CD4-positive, alpha-beta T cell treated with Interleukin-2 at 100 ng/mL for 4 hours (primary cell): ENCODE measurements at regions not wholly inside any gene's neighbourhood (a gene's known extent, or its start where the extent isn't known, plus 50 kb on each side); places are given as distances from the start of the nearest gene placed in this dataset.
"Not testable (repeated sequence)": the region's sequence is repeated elsewhere in the genome, so short reads cannot be mapped to it uniquely, and the experiment has no call there.

Experiments
- DNase-seq: peaks from one replicate; pipeline ENCODE4 v3.0.0-alpha.2; 2020; ENCODE audit warnings: low spot score

DNA sequence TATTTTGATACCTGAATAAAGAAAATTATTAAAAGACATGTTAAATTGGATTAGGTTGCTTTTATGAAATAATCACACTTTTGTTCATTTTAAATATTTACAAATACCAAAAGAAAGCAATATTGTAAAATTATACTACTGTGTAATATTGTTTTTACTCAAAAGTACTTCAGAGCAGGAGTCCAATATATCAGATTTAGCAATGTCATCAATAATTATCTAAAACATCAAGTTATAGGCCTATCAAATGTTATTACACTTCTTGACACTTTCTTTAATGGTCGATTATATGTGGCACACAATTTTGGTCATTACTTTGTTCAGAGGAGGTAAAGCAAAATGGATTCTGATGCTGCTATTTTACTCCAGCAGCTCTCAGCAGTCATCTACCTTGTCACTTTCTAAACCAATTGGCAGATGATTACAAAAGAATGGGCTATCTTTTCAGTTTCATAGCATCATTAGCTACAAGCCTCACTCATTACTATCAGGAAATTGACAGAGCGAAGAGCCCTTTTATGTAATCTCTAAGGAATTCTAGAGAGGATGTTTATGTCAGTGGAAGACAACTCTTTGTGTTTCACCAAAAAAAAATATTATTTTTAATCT is 318.6 kb downstream of the PLOD2 start:
- no peak for DNase-seq

DNA sequence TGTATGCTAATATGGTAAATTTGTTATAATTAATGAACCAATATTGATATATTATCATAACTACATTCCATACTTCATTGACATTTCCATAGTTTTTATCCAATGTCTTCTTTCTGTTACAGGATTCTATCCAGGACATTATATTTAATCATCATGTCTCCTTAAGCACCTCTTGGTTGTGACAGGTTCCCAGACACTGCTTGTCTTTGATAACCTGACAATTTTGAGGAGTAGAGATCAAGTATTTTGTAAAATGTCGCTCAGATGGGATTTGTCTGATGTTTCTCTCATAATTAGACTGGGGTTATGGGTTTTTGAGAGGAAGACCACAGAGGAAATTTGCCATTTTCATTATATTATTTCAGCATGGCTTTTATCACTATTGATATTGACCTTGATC is 317.4 kb downstream of the PLOD2 start:
- DNase-seq: no peak

DNA sequence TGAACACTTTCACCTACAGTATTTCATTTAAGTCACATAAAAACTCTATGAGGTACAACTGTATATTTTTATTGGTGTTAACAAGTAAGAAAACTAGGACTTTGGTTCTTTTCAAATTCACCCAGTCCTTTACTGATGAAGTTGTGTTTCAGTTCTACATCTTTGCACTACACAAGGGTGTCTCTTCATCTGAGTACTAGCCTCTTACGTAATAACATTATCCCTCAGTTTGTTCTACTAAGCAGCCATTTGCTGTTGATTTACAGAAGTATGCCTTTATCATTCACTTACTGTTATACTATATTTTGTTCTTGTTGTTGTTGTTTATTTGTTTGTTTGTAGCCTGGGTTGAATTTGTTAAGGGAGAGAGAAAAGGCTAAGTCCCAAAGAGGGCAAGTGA is 311.9 kb downstream of the PLOD2 start:
- DNase-seq: no peak

DNA sequence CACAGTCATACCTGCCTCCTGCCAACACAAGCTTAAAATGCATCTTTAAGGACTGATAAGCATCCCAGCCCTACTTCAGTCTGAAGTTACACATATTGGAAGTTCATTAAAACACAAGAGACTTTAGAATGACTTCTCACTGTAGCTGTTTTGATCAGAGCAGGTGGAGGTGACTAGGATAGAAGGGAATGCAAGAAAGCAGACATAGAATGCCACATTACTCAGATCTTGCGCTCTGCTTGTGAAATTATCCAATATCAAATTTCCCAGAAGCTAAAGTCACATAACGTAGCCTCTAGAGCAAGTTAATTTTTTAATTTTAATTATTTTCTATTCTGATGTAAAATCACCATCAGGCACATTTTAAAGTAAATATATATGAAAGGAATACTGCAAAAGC is 306.5 kb downstream of the PLOD2 start:
- no peak for DNase-seq

DNA sequence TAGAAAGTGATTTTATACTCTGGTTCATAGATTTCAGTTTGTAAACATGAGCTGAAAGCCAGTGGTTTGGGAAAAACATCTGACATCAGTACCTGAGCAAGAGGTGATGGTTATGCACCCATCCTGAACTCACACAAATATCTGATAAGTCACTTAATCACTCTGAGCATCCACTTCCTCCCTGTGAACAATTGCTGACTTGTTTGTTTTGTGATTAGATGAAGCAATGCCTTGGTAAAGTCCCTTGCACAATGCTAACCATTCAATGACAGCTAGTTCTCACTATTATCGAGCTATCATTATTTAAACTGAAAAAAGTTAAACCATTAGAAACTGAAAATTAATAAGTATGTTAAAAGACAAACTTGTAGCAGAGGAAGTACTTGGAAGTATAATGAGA is 303.0 kb downstream of the PLOD2 start:
- DNase-seq: no peak

DNA sequence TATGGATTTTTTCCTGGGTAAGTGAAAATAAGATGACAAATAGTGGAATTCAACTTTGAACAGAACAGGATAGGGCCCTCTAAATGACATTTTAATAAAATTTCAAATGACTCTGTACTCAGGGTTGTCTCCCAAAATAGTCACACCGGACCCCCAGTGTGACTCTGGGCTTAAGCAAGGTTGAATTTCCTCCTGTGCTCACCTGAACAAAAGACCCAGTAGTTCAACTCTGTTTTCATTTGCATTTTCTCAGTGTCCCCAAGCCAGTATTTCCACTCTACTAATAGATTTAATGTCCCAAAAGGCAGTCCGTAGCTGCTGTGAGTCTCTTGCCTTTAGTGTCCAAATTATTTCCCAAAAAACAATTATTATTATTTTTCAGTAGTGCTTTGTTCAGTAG is 296.6 kb downstream of the PLOD2 start:
- no peak for DNase-seq

DNA sequence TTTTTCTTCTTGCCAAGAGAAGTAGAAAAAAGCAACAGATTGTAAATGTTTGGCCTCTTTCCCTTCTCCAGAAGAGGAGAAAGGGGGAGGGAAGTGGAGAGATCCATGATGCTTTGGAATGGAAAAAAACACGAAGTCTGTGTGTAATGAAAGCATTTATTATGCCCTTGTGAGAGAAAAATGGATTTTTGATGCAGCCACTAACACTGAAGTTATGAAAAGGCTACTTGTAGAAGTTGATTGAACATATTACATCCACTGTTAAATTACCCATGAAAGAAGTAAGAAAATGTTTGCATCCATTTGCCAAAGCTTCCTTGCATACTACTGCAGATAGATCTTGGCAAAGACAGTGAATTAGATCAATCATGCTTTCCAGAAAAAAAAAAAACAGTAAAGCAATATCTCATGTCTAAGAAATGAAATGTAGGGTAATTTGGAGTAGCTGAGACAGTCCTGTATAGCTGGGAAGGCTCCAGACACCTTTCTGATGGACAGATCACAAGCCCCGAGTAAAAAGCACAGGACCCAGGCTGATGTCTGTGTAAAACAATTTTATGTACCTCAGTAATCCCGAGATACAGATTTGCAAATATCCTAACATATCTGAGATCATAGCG is 295.5 kb downstream of the PLOD2 start:
- DNase-seq: no peak

DNA sequence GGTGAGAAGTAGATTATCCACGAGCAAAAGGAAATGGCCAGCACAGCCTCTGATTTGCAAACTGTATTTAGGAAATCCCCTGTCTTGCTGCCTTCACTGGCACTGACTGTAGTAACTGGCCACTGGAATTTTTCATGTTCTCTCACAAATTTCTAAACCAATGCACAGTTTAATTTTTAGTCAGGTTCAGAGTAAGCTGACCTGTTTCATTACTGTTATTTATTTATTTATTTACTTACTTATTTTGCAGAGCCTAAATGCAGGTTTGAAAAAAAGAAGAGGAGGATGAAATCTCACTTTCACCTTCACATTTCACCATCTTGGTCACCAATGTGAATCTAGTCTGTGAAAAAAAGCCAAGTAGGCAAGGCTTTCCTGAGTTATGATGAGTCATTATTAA is 291.0 kb downstream of the PLOD2 start:
- no peak for DNase-seq

DNA sequence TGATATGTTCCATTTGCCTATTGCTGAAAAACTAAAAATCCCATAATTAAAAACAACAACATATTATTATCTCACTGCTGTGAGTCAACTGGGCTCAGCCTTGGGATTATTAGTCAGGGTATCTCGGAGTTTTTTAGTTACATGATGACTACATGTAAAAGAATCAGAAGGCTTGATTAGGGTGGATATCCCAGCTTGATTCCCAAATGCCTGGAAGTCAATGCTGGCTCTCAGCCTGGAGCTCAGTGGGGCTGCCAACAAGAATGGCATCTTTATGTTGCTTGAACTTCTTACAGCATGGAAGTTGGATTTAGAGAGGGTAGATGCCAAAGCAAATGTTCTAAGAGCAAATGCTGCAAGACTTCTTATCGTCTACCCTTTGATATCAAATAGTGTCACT is 278.5 kb downstream of the PLOD2 start:
- DNase-seq: no peak

DNA sequence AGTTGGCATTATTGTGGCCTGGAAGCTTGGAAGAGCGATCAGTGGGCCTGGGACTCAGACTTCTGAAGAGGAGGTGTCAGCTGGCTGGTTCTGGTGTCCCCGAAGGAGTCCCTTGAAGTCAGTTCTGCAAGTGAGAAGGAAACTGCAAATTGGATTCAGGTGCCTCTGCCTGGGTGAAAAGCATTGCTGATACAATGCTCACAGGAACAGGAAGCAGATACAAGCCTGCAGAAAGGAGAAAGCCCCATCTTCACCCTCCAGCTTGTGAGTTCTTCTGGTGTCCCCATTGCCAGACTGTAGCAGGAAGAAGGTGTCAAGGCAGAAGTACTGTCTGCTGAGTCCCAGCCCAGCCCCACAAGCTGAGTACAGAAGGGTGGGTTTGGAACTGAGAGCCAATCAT is 271.3 kb downstream of the PLOD2 start:
- DNase-seq: no peak

DNA sequence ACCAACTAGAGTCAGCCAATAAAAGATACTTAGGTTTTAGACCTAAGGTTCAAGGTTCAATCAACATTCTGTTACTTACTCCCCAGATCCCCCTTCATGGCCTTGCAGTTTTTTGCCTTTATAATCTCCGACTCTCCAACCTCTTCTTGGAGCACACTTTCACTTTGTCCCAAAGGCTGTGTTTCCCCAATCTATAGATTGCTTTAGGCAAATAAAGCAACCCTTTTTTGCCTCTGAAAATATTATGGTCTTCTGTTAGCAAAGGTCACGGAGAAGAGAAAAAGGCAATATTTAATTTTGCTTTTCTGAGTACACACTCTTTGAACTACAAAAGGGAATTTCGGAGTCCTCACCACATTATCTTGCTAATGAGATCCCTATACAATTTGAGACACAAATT is 268.1 kb downstream of the PLOD2 start:
- DNase-seq: no peak

DNA sequence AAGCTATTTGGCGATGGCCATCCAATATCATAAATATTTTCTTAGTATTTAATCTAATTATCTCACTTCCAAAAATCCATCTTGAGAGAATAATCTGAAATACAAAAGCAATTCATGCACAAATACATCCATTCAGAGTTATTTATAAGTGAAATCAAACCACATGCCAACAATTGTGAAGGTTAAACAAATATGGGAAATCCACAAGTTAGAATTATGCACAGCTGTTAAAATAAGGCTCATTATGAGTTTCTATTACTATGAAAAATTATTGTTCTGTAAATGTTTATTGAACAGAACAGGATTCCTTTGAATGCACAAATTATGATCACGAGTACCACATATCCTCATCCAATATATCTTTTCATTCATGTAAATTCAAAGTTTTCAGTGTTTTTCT is 267.7 kb downstream of the PLOD2 start:
- no peak for DNase-seq

DNA sequence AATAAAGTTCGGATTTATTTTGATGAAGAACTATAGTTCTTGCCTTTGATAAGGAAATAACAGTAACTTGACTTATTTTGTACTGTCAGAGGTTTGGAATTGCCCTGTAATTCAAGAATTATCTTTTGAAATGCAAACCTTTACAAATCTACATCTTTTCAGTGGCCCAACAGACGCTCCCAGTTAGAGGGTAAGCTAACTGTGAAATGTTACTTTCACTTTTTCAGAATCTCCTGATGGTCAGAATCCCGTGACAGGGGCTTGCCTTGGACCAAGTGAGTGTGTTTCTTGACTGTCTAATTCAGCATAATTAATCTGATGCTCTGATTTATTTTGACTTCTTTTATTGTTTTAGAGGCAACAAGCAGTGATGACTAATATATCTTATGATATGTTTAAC is 262.5 kb downstream of the PLOD2 start:
- no peak for DNase-seq

DNA sequence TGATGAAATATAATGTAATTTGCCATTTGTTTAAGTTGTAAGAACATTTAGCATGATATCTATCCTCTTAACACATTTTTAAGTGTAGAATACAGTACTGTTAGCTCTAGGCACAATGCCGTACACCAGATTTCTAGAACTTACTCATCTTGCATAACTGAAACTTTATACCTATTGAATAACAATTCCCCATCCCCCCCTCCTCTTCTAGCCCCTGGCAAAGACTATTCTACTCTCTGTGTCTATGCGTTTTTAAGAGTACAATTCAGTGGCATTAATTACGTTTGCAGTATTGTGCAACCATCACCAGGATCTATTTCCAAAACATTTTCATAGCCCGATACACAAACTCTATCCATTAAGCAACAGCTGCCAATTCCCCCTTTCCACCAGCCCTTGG is 261.7 kb downstream of the PLOD2 start:
- DNase-seq: no peak

DNA sequence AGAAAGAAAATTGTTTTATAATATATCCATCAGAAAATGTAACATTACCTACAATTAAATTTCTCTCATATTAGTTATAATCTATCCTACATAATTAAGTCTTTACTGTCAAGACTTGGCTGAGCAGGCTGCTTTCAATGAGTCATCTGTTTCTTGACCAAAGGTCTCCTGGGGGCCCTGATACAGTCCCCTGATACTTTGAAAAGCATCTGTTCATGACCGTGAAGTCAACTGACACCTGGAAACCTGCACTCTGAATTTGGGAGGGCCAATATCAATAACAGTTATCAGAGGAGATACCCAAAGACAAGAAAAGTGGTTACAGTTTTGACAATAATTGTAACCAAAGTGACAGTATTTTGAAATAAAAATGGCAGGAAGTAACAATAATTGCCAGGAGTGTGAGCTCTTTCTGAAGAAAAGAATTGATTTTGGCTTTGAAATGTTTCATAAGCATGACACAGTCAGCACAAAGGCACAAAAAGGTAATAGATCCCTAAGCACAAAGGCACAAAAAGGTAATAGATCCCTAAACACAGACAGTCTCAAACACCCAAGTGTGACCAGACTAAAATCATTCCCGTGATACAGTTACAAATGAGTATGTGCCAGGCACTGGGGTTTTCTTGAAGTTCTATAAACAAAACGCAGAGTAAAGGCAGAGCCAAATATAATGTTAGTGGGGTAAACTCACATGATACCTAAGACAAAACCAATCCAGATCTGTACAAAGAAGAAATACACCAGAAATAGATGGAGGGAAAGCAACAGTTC is 260.7 kb downstream of the PLOD2 start:
- no peak for DNase-seq

DNA sequence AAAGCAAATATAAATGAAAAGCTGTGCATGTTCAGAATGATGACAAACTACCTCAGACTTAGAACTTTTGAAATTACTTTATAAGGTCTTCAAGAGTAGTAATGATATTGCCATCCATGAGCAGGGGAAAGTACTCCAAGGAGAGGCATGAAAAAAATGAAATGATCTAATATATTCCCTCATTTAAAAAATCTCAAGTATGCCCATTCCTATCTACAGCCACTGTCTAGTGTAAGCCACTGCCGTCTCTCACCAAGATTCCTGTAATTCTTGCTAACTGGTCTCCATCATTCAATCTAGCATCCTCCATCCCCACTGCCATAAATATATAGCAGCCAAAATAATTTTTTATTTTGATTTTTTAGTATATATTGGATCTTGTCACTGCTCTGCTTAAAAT is 258.8 kb downstream of the PLOD2 start:
- no peak for DNase-seq

DNA sequence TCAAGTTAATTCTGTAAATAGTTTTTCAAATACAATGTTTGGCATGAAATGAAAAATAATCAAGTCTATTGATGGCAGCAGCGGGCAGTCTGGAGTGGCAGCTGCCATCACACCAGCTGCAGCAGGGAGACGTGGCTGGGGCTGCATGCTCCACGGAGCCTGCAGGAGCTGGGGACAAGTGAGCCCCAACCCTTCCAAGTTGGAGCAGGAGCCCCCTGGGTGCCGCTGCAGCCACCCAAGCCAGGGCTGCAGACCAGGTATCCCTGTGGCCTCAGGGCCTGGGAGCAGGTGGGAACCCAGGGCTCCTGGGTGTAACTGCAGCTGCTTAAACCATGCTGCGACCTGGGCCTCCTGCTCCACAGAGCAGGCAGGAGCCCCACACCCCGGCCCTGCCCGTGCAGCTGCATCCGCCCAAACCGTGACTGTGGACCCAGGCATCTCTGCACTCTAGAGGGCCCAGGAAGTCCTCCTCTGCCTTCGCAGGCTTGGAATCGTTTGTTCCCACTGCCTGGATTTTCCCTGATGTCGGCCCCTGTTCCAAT is 257.4 kb downstream of the PLOD2 start:
- DNase-seq: no peak

DNA sequence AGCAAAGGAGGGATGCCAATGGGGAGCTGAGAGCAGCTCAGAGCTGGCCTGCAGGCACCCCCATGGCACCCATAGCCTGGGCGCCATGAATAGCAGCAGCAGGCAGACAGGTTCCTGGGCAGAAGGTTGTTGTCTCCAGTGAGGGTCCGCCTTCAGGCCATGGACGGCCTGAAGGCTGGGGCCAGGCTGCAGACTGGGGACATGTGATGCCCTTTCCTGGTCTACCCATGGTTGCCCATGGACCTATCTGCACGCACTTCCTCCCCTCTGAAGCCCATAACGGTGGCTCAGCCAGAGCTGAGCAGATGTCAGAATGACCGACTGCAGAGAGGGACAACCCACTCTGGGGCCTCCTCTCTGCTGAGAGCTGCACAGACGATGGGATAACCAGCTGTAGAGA is 256.8 kb downstream of the PLOD2 start:
- no peak for DNase-seq

DNA sequence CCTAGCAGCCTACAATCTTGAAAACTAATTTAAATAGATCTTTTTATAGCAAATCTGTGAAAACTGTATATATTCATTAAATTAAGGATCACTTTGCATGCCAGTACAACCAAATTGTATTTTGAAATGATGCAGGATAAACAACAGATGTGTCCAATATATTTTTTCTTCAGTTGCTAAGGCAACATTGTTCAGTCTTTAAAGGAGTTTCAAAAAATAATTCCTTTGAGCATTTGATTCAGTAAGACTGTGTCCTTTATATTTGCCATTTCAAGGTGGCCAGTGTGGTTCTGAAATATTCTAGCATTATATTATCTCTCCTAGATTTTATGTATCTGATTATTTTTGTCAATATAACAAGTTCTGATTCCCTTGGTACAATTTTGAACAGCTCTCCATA is 254.7 kb downstream of the PLOD2 start:
- no peak for DNase-seq

DNA sequence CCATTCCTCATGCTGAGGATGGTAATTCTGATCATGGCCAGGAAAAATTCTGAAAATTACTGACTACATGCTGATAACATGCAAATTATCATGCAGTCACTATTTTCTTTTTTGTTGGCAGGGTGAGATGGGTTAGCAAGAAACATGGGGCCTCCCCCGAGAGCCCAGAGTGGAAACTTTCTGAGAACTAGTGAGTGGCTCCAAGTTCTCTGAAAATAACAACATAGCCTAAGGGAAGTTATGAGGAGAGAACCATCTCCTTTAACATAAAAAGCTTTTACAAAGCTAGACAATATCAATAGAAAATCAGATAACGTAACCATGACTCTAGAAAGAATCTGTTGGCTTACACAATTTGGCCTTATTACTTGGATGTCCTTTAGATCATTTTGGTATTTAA is 254.2 kb downstream of the PLOD2 start:
- DNase-seq: no peak

DNA sequence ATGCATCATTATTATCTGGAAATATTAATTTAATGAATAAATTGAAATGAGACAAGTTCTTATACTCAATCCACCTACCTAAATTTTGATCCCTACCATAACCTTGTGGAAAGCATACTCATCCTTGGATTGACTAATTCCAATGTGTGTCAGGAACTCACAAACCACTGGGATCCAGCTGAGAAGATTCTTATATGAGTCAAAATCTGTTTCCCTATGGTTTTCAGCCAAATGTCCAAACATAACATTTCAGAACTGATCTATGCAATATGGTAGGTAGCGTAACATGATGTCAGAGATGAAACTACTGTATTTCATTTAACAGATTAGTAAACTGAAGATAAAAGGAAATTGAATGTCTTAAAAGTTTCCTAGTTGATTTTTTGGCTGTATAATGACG is 250.0 kb downstream of the PLOD2 start:
- no peak for DNase-seq

DNA sequence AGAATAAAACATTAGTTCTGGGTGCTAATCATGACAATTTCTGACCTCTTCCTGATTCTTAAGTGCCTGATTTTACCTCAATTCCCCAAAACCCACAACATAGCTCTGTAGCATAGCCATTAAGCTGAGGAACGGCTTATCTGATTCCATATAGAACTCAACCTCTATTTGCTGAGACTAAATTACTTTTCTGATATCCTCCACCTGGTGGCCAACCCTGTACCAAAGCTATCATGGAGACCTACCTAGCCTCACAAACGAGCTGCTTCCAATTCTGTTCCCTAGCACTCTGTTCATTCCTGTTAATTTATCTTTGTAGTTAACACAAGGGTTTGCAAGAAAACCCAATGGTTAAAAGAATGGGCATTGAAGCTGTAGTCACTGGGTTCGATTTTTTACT is 245.2 kb downstream of the PLOD2 start:
- DNase-seq: no peak

DNA sequence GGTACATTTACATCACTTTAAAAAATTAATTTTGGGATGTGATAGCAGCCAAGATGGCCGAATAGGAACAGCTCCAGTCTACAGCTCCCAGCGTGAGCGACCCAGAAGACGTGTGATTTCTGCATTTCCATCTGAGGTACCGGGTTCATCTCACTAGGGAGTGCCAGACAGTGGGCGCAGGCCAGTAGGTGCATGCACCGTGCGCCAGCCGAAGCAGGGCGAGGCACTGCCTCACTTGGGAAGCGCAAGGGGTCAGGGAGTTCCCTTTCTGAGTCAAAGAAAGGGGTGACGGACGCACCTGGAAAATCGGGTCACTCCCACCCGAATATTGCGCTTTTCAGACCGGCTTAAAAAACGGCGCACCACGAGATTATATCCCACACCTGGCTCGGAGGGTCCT is 233.2 kb downstream of the PLOD2 start:
- not testable (repeated sequence) for DNase-seq
